Calu3 (cell line): ENCODE measurements at regions not wholly inside any gene's neighbourhood (a gene's known extent, or its start where the extent isn't known, plus 50 kb on each side); places are given as distances from the start of the nearest gene placed in this dataset.

Experiments
- BruUV-seq: library from RNA; stranded (reverse); fragments of 400-500 nt; replicated peaks from 2 replicates; lab custom pipeline; 2021; lab: Mats Ljungman, UMichigan
- CTCF ChIA-PET: fragments of 300-600 bp; sonication (Branson Sonifier 250); formaldehyde crosslinking; loops from one replicate; lab custom pipeline; 2022; ENCODE audit warnings: antibody characterized with exemption; lab: Charles Lee
- DNase-seq: peaks from one replicate; pipeline ENCODE4 v3.0.0; 2022
- H3K27ac Mint-ChIP-seq: one replicate; pipeline ENCODE4 v1.8.0; 2022; ENCODE audit warnings: mixed read lengths; ENCODE audit not compliant: unreplicated experiment
- H3K27me3 Mint-ChIP-seq: one replicate; pipeline ENCODE4 v1.8.0; 2022; ENCODE audit warnings: mixed read lengths; ENCODE audit not compliant: unreplicated experiment
- H3K36me3 Mint-ChIP-seq: one replicate; pipeline ENCODE4 v1.8.0; 2022; ENCODE audit warnings: mild to moderate bottlenecking, moderate library complexity, mixed read lengths; ENCODE audit not compliant: insufficient read depth, unreplicated experiment
- H3K4me1 Mint-ChIP-seq: one replicate; pipeline ENCODE4 v1.8.0; 2022; ENCODE audit warnings: mild to moderate bottlenecking, low read depth, mixed read lengths; ENCODE audit not compliant: unreplicated experiment
- H3K4me3 Mint-ChIP-seq: one replicate; pipeline ENCODE4 v1.8.0; 2022; ENCODE audit warnings: mild to moderate bottlenecking, low read depth, moderate library complexity, mixed read lengths; ENCODE audit not compliant: unreplicated experiment
- H3K9me3 Mint-ChIP-seq: one replicate; pipeline ENCODE4 v1.8.0; 2022; ENCODE audit warnings: low read depth, mixed read lengths; ENCODE audit not compliant: unreplicated experiment
- CTCF ChIP-seq: fragments of 200-600 bp; IDR thresholded peaks from one replicate; pipeline ENCODE4 v1.8.0; 2022; ENCODE audit warnings: antibody characterized with exemption; ENCODE audit not compliant: unreplicated experiment
- intact Hi-C: fragments of 100-400 bp; cut with micrococcal nuclease; formaldehyde crosslinking; loops from one replicate; pipeline ENCODE4 v1.10.0; 2022; ENCODE audit not compliant: unreplicated experiment

- no TSS peak for BruUV-seq
These were observed 158.8 kb upstream of the SLC39A10 start for GRCh38 chr2:195498176-195498575.

GRCh38 chr2:195496991-195497390, 160.0 kb upstream of the SLC39A10 start:
- H3K27ac Mint-ChIP-seq, result no peak overlapping the region
- H3K4me1 Mint-ChIP-seq, result peaks cover 4% of the 10 kb centered on the region
- TF ChIP-seq CTCF, result no peak
- intact Hi-C loops, result loop anchor here (10.0 kb wide), 1 partner anchor 568 kb away; the partner anchor contains the start of gene DNAH7
- BruUV-seq, result no TSS peak
- no peak for DNase-seq
- no peaks in the 10 kb centered on the region for H3K27me3 Mint-ChIP-seq
- no peaks in the 10 kb centered on the region for H3K36me3 Mint-ChIP-seq
- CTCF ChIA-PET, result interaction anchor here (1.6 to 1.8 kb wide), 2 partner anchors 160 to 163 kb away, joined by 12 to 13 read pairs; partner anchors contain the start of gene SLC39A10
- no peak overlapping the region for H3K4me3 Mint-ChIP-seq
- H3K9me3 Mint-ChIP-seq, result no peaks in the 10 kb centered on the region

More at GRCh38 chr2:195498176-195498575, 158.8 kb upstream of the SLC39A10 start:
- CTCF ChIA-PET, result interaction anchor here (1.3 to 1.8 kb wide), 4 partner anchors 46 to 162 kb away, joined by 4 to 13 read pairs (median 8); partner anchors contain the start of gene SLC39A10
- intact Hi-C loops, result loop anchor here (1.0 to 10.0 kb wide), 3 partner anchors 162 to 567 kb away; partner anchors contain the start of gene DNAH7
- TF ChIP-seq CTCF, result peak; percentile 34
- Mint-ChIP-seq H3K36me3 (no peaks in the 10 kb centered on the region), H3K4me1 (peaks cover 8% of the 10 kb centered on the region), H3K4me3 (no peak overlapping the region), H3K9me3 (no peaks in the 10 kb centered on the region), H3K27ac (no peak overlapping the region), H3K27me3 (no peaks in the 10 kb centered on the region)
- DNase-seq, result peak; percentile 57

GRCh38 chr2:195495966-195496365, 161.1 kb upstream of the SLC39A10 start:
- Mint-ChIP-seq H3K4me3 (no peak overlapping the region), H3K27me3 (no peaks in the 10 kb centered on the region), H3K27ac (no peak overlapping the region), H3K36me3 (no peaks in the 10 kb centered on the region), H3K4me1 (no peaks in the 10 kb centered on the region), H3K9me3 (no peaks in the 10 kb centered on the region)
- DNase-seq, result no peak
- BruUV-seq, result no TSS peak
- intact Hi-C loops, result loop anchor here (10.0 kb wide), 1 partner anchor 569 kb away; the partner anchor contains the start of gene DNAH7
- CTCF ChIA-PET, result no interaction called here
- no peak for TF ChIP-seq CTCF

GRCh38 chr2:195495351-195495750, 161.7 kb upstream of the SLC39A10 start:
- BruUV-seq, result no TSS peak
- TF ChIP-seq CTCF, result no peak
- Mint-ChIP-seq H3K27me3 (no peaks in the 10 kb centered on the region), H3K36me3 (no peaks in the 10 kb centered on the region), H3K4me3 (no peak overlapping the region), H3K27ac (no peak overlapping the region), H3K4me1 (no peaks in the 10 kb centered on the region), H3K9me3 (no peaks in the 10 kb centered on the region)
- CTCF ChIA-PET, result no interaction called here
- intact Hi-C loops, result loop anchor here (10.0 kb wide), 1 partner anchor 569 kb away; the partner anchor contains the start of gene DNAH7
- DNase-seq, result no peak
